Motor neuron (in vitro differentiated cells): ENCODE measurements at regions not wholly inside any gene's neighbourhood (a gene's known extent, or its start where the extent isn't known, plus 50 kb on each side); places are given as distances from the start of the nearest gene placed in this dataset.
A peak's percentile ranks its signal among the peaks of the same experiment; 100 is the strongest.

ENCODE experiments used
- ATAC-seq, 8 experiments: fragments of 200-7000 bp; cut with Tn5 transposase; replicated peaks in 6 of 8; 2 replicates each; pipeline ENCODE4 v1.8.0; 2021; ENCODE audit warnings: mild to moderate bottlenecking in 8 of 8, moderate library complexity in 8 of 8
- H3K27ac ChIP-seq, 2 donors: fragments of 250-450 bp; sonication (Bioruptor Pico); 2 replicates each; pipeline ENCODE4 v1.9.0; 2021; ENCODE audit warnings: antibody characterized with exemption in 2 of 2, mild to moderate bottlenecking in 2 of 2, moderate library complexity in 1 of 2
- H3K4me1 ChIP-seq, 2 donors: fragments of 250-450 bp; sonication (Bioruptor Pico); replicated peaks in 1 of 2; 2 replicates each; pipeline ENCODE4 v1.6.1; 2021; ENCODE audit warnings: antibody characterized with exemption in 2 of 2, mild to moderate bottlenecking in 2 of 2, moderate library complexity in 1 of 2
- H3K4me3 ChIP-seq, 5 donors: fragments of 250-450 bp; sonication (Bioruptor Pico); 2 replicates each; pipeline ENCODE4 v1.9.0; 2021; ENCODE audit warnings: antibody characterized with exemption in 5 of 5, mild to moderate bottlenecking in 5 of 5, moderate library complexity in 4 of 5
- WGBS, 10 experiments: fragments of 450-650 bp; shearing (Covaris generic); methylation state at CpG; one replicate each; pipeline ENCODE4 v1.0.0; 2022; 5-methylcytosine and 5-hydroxymethylcytosine counted together
- in situ Hi-C, 9 experiments: fragments of 400-800 bp; cut with MboI; loops; one replicate each; pipeline ENCODE4 v1.15.0; 2021; ENCODE audit warnings: low sequenced_read_pairs in 9 of 9, low pct_unique_long_range_greater_than_20kb in 2 of 9; ENCODE audit not compliant: unreplicated experiment in 9 of 9

DNA sequence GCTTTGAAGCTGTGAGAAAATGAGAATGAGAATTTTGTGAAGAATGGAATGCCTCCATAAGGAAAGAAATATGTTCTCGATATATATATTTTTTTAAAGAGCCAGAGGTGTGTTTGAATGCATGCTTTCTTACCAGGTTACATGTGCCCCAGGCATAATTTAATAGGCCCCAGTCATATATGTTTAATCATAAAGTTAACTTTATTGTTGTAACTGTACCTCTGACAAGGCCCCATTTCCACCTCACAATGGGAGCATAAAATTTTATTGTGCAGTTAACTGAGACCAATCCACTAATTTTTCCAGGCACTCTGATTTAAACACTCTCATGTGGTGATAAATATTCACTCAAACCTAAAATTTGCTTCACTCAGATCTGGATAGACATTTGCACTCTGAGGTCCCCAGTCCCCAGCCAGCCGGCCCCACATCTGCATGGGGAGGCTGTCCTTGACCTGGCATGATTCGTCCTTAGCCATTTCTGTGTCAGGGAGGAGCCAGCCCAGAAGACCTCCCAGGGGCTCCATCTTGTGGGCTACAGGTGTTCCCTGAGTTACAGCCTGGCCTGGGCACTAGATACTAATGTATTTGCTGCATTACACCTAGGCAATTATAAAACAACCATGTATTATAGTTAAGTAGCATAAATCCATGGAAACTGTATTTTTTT lies 245.8 kb downstream of the MTRR start:
- no peak overlapping the region for H3K4me3 ChIP-seq
- no peaks in the 10 kb centered on the region for H3K4me1 ChIP-seq
- 20 to 100% (median 82%) methylated on average over 1 to 2 of the region's 3 CpGs; no CpG with 5 or more reads in 2 of the 10 experiments for WGBS, 10 experiments
- no peak for ATAC-seq
- no peak overlapping the region for H3K27ac ChIP-seq
- in situ Hi-C loops, result no loop called here

DNA sequence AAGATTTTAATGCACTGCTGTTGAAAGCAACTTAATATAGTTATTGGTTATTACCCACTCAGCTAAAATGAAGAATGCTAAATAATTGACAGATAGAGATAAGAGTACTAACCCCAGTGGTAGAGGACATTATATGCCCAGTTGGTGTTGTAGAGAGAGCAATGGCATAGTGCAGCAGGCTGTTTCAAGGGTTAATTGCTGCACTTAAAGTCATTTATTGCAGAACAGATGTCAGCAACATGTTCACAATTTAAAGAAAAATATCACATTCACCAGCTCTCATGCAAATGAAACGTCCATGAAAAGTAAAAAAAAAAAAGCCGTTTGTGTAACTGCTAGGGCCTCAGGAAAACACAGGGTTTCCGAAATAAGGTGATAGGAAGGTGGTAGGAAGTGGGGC lies 254.6 kb downstream of the MTRR start:
- 1 to 57% (median 40%) methylated on average over 2 to 3 of the region's 3 CpGs; no CpG with 5 or more reads in 1 of the 10 experiments for WGBS, 10 experiments
- no peaks in the 10 kb centered on the region for H3K4me1 ChIP-seq
- no peak overlapping the region for H3K4me3 ChIP-seq
- in situ Hi-C loops, result no loop called here
- no peak for ATAC-seq
- no peak overlapping the region for H3K27ac ChIP-seq

DNA sequence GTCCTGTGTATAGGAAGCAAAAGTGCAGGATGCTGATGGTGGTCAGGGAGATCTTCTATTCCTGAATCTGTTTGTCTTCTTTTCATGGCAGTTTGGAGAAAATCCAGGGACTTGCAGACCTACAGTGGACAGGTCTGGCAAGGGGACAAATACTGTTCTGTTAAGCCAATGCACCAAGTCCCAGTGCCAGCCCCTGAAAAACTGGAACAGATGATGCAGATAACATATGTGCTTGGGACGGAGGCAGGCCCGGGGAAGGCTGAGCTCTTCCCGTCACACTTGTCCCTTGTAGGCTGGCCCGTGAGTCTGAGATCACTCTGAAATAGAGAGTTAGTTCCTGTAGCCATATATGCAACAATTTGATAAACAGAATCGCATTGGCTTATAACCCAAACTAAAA lies 265.7 kb downstream of the MTRR start:
- ATAC-seq, result no peak
- in situ Hi-C loops, result no loop called here
- Histone ChIP-seq H3K27ac (no peak overlapping the region), H3K4me3 (no peak overlapping the region), H3K4me1 (peaks cover 0 to 2% of the 10 kb centered on the region in 2 donors)
- 0 to 100% (median 92%) methylated on average over 1 to 5 of the region's 5 CpGs; no CpG with 5 or more reads in 1 of the 10 experiments for WGBS, 10 experiments

DNA sequence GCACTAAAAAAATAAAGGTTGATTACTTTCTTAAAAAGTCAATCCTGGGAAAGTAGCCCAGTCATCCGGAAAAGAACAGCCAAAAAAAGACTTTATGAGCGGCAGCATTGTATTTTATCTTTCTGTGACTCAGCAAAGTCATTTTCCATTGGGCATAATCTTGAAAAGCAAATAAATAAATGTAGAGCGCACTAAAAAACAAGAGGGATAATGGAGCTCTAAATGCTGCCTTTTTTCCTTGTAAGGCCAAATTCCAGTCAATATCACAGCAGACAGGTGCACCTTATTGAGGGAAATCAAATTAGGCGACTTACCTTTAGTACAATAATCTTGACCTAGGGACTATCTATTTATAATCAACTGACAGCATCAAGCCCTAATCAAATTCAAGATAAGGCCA lies 266.8 kb downstream of the MTRR start:
- Histone ChIP-seq H3K27ac (no peak overlapping the region), H3K4me3 (no peak overlapping the region), H3K4me1 (peaks cover 0 to 2% of the 10 kb centered on the region in 2 donors)
- in situ Hi-C loops, result no loop called here
- ATAC-seq, result no peak
- WGBS, 10 experiments, result 13 to 100% (median 62%) methylated on average over 1 to 4 of the region's 4 CpGs

DNA sequence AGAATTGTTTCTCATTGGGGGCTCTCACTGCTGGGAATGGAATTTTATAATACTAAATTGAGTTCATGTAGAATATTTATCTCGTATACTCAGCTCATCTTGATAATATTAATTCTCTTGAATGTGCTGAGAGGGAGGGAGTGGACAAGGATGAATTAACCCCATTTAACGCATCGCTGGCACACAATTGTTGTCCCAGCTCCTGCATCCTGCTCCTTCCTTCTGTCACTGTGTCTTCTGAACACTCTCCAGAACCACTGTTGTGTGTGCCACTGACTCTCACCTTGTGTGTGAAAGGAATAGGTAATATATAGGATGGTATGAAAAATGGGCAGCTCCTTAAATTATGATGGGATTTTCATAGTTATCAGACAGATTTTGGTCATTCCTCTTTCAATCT lies 267.3 kb downstream of the MTRR start:
- Histone ChIP-seq H3K27ac (no peak overlapping the region), H3K4me1 (peaks cover 0 to 2% of the 10 kb centered on the region in 2 donors), H3K4me3 (no peak overlapping the region)
- in situ Hi-C loops, result no loop called here
- WGBS, 10 experiments, result 4 to 89% (median 76%) methylated on average over 1 to 3 of the region's 3 CpGs
- no peak for ATAC-seq

DNA sequence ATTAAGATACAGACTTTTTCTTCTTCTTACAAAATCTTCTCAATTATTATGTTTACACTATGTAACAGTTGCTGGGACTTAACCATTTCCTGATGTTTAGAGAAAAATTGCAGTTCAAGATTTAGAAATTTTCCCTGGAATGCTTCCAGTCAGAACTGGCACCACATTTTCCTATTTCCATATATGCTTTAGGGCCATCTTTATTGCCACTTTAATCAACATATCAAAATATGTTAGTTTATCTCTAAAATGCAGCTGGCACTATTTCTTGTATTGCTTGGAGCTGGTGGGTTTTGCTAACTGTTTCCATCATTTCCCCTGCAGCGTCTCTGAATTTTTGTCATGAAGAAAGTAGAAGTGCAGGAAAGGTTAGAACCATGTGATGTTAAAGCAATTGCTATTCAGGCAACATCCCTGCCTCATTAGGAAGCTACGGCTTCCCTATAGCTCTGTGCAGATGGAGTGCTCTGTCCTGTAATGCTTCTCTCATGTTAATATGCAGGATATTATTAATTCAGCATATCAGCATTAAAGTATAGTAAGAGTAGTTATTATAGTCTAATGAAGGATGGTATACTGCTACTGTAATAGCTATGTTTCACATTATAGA lies 269.1 kb downstream of the MTRR start:
- Histone ChIP-seq H3K4me3 (no peak overlapping the region), H3K4me1 (peaks cover 0 to 2% of the 10 kb centered on the region in 2 donors), H3K27ac (no peak overlapping the region)
- WGBS, 10 experiments, result 0 to 86% (median 50%) methylated on average over 1 to 2 of the region's 2 CpGs; no CpG with 5 or more reads in 2 of the 10 experiments
- in situ Hi-C loops, result no loop called here
- peak in 1 of 8 experiments; percentile 47 for ATAC-seq

DNA sequence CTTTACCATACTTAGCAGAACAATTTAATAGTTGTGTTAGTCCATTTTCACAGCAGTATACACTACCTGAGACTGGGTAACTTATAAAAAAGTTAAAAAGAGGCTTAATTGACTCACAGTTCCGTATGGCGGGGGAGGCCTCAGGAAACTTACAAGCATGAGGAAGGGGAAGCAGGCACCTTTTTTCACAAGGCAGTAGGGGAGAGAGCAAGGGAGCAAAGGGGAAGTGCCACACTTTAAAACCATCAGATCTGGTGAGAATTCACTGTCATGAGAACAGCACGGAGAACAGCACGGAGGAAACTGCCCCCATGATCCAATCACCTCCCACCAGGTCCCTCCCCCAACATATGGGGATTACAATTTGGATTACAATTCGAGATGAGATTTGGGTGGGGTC lies 269.9 kb downstream of the MTRR start:
- no peak for ATAC-seq
- H3K27ac ChIP-seq, result no peak overlapping the region
- in situ Hi-C loops, result no loop called here
- no peak overlapping the region for H3K4me3 ChIP-seq
- peaks cover 0 to 2% of the 10 kb centered on the region in 2 donors for H3K4me1 ChIP-seq
- 0 to 100% (median 85%) methylated on average over 1 to 4 of the region's 5 CpGs; no CpG with 5 or more reads in 4 of the 10 experiments for WGBS, 10 experiments

DNA sequence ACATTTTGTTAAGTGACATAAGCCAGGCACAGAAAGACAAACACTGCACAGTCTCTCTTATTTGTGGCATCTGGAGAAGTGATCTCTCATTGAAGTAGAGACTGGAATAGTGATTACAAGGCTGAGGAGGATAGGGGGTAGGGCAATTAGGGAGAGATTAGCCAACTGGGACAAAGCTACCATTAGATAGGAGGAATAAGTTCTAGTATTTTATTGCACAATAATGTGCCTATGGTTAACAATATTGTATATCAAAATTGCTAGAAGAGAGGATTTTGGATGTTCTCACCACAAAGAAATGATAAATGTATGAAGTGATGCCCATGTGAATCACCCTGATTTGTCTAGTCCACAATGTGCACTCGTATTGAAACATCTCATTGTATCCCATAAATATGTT lies 281.8 kb downstream of the MTRR start:
- Histone ChIP-seq H3K4me3 (no peak overlapping the region), H3K4me1 (no peaks in the 10 kb centered on the region), H3K27ac (no peak overlapping the region)
- 14 to 100% (median 83%) methylated on average over 1 of the region's 1 CpG; no CpG with 5 or more reads in 1 of the 10 experiments for WGBS, 10 experiments
- no peak for ATAC-seq
- in situ Hi-C loops, result no loop called here

DNA sequence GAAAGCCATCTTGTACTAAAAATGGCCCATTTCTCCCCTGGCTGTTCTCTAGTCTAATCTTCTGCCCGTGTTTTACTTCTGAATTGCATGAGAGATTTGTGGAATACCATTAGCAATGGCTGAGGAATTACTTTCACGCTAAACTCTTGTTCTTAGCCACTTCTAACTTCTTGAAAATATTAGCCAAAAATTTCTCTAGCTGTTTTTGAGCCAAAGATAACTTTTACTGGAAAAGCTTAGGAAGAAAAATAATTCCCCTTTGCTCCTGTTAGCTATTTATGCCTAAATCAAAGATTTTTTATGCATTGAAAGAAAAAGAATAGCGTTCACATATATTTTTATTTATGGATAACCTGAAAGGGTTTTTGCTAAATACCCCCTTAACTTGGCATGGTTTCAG lies 287.8 kb downstream of the MTRR start:
- no peak overlapping the region for H3K4me3 ChIP-seq
- H3K4me1 ChIP-seq, result peaks cover 0 to 2% of the 10 kb centered on the region in 2 donors
- in situ Hi-C loops, result no loop called here
- H3K27ac ChIP-seq, result no peak overlapping the region
- WGBS, 10 experiments, result 13 to 100% (median 70%) methylated on average over 2 to 3 of the region's 3 CpGs; no CpG with 5 or more reads in 2 of the 10 experiments
- no peak for ATAC-seq

DNA sequence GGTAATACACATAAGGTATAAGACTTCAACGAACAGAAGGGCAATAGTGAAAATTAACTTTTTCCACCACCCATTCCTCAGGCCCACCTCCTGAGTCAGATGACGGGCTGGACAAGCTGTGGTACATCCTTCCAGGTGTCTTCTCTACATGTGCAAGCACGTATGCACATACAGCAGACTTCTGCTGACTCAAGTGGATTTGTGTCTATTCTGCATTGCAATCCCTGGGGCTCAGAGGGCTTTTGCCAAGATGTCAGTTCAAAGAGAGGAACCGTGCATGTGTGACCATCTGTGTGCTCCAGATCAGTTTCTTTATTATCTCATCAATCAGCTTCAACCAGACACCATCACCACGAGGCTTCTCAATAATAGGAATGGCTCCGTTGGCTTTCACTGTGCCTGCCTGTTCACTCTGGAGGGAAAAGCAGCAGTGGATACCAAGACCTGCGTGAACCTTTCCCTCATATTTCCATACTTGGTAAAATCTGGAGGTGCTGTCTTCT lies 288.4 kb downstream of the MTRR start:
- no peak overlapping the region for H3K4me3 ChIP-seq
- in situ Hi-C loops, result no loop called here
- peak; percentile 13 to 87 (median 77) for ATAC-seq
- WGBS, 10 experiments, result 12 to 100% (median 37%) methylated on average over 1 to 7 of the region's 7 CpGs
- H3K4me1 ChIP-seq, result peaks cover 0 to 2% of the 10 kb centered on the region in 2 donors
- no peak overlapping the region for H3K27ac ChIP-seq

DNA sequence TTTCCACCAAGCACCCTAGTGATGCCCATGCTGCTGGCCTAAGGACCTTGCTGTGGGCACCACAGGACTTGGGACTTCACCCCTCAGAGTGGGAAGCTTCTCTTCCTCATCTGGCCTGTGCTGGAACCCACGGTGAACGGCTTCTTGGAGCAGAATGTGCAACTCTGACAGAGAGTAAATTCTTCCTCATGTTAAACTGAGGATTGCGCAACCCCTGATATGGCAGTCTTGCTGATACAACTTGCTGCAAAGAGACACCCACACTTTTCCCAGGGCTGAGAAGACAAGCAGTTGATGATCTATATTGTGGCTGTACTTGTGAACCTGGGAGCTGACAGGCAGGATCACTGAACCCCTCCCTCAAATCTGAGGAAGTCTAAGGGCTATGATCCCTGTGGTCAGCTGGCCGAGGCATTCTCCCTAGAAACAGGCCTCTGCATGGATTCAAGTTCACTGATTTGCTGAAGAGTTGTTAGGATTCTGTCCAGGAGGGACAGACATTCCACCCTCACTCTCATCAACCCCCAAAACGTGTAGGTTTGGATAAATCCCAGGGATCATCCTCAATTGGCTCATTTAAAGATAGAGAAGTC lies 307.2 kb downstream of the MTRR start:
- in situ Hi-C loops, result no loop called here
- no peaks in the 10 kb centered on the region for H3K4me1 ChIP-seq
- ATAC-seq, result peak in 2 of 8 experiments; percentile 46 to 57
- H3K27ac ChIP-seq, result no peak overlapping the region
- 0 to 100% (median 40%) methylated on average over 1 to 5 of the region's 5 CpGs; no CpG with 5 or more reads in 3 of the 10 experiments for WGBS, 10 experiments
- H3K4me3 ChIP-seq, result no peak overlapping the region

DNA sequence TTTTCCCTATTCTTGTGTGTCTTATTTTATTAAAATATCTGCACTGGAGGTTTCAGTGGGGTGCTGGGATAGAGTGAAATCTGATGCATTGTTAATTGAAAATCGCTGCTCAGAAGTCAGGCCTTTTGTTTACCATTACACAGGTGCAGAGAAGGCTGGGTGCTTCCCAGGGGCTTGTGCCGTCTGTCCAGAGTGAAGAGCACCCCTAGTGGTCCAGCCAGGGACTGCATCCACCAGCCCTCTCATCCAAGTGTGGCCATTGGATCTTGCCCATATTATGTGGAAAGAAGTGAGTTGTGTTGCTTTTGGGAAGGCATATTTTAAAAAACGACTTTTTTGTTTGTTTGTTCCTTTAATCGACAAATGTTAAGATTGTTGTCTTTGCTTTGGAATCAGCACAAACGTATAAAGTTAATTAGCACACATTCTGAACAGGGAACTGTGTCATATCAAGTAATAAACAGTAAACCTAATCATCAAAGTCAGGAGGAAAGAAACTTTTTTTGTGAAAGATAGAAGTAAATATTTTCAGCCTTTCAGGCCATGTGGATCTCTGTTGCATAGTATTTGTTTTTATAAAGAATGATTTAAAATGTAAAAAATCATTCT lies 315.6 kb downstream of the MTRR start:
- in situ Hi-C loops, result no loop called here
- H3K27ac ChIP-seq, result no peak overlapping the region
- no peak overlapping the region for H3K4me3 ChIP-seq
- H3K4me1 ChIP-seq, result no peaks in the 10 kb centered on the region
- ATAC-seq, result peak in 3 of 8 experiments; percentile 56 to 65 (median 57)
- 0 to 62% (median 17%) methylated on average over 1 to 5 of the region's 5 CpGs; no CpG with 5 or more reads in 1 of the 10 experiments for WGBS, 10 experiments

DNA sequence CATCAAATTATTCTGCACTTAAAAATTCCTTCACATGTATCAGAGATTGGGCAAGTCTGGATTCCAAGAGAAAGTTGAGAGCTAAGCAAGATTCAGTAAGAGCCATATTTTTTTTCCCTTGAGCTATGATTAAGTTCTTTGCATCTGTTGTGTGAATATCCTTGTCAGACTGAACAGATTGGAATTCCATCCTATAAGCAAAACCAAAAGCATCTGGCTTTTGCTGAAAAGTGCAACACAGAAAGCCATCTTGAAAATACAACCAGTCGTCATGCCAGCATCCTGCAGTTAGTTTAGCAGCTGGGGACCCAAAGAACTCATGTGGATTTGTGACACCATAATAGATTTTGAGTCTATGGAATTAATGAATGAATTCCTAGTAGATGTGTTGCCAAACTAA lies 316.9 kb downstream of the MTRR start:
- no peak overlapping the region for H3K4me3 ChIP-seq
- in situ Hi-C loops, result no loop called here
- no peak for ATAC-seq
- WGBS, 10 experiments, result 0 to 100% (median 100%) methylated on average over 1 of the region's 1 CpG; no CpG with 5 or more reads in 7 of the 10 experiments
- no peaks in the 10 kb centered on the region for H3K4me1 ChIP-seq
- no peak overlapping the region for H3K27ac ChIP-seq
